RKO (cell line): ENCODE measurements at regions not wholly inside any gene's neighbourhood (a gene's known extent, or its start where the extent isn't known, plus 50 kb on each side); places are given as distances from the start of the nearest gene placed in this dataset.
"Not testable (repeated sequence)": the region's sequence is repeated elsewhere in the genome, so short reads cannot be mapped to it uniquely, and the experiment has no call there.

Source experiments
- DNase-seq: peaks from one replicate; pipeline ENCODE4 v3.0.0-alpha.2; 2016; ENCODE audit warnings: low spot score

- DNase-seq, result no peak
Observed at GRCh38 chr1:199448646-199449045, 578.9 kb upstream of the NR5A2 start.

GRCh38 chr1:199449221-199449620, 578.3 kb upstream of the NR5A2 start:
- no peak for DNase-seq

- DNase-seq, result no peak
Observed at GRCh38 chr1:199449681-199450080, 577.8 kb upstream of the NR5A2 start.

- no peak for DNase-seq
Observed at GRCh38 chr1:199452627-199453026, 574.9 kb upstream of the NR5A2 start.

- no peak for DNase-seq
Observed at GRCh38 chr1:199453723-199454122, 573.8 kb upstream of the NR5A2 start.

GRCh38 chr1:199460933-199461332, 566.6 kb upstream of the NR5A2 start:
- DNase-seq, result no peak

GRCh38 chr1:199463521-199464127, 563.9 kb upstream of the NR5A2 start:
- peak; percentile 65 for DNase-seq

- no peak for DNase-seq
Observed at GRCh38 chr1:199466961-199467360, 560.5 kb upstream of the NR5A2 start.

- no peak for DNase-seq
Observed at GRCh38 chr1:199472018-199472417, 555.5 kb upstream of the NR5A2 start.

GRCh38 chr1:199472978-199473377, 554.5 kb upstream of the NR5A2 start:
- no peak for DNase-seq

- DNase-seq, result no peak
Observed at GRCh38 chr1:199474738-199475137, 552.8 kb upstream of the NR5A2 start.

- DNase-seq, result no peak
Observed at GRCh38 chr1:199482426-199482825, 545.1 kb upstream of the NR5A2 start.

GRCh38 chr1:199489594-199489993, 537.9 kb upstream of the NR5A2 start:
- DNase-seq, result no peak

GRCh38 chr1:199490769-199491527, 536.6 kb upstream of the NR5A2 start:
- DNase-seq, result no peak

GRCh38 chr1:199495432-199495831, 532.1 kb upstream of the NR5A2 start:
- no peak for DNase-seq

- not testable (repeated sequence) for DNase-seq
Observed at GRCh38 chr1:199498802-199499201, 528.7 kb upstream of the NR5A2 start.

- no peak for DNase-seq
Observed at GRCh38 chr1:199508072-199508471, 519.4 kb upstream of the NR5A2 start.

- DNase-seq, result no peak
Observed at GRCh38 chr1:199508653-199509052, 518.9 kb upstream of the NR5A2 start.

- DNase-seq, result no peak
Observed at GRCh38 chr1:199509456-199509855, 518.1 kb upstream of the NR5A2 start.

GRCh38 chr1:199510314-199510713, 517.2 kb upstream of the NR5A2 start:
- DNase-seq, result no peak

- DNase-seq, result no peak
Observed at GRCh38 chr1:199512037-199512710, 515.3 kb upstream of the NR5A2 start.

- no peak for DNase-seq
Observed at GRCh38 chr1:199515261-199515660, 512.2 kb upstream of the NR5A2 start.

GRCh38 chr1:199522338-199522737, 505.2 kb upstream of the NR5A2 start:
- no peak for DNase-seq
